ENCODE measurements at regions not wholly inside any gene's neighbourhood (a gene's known extent, or its start where the extent isn't known, plus 50 kb on each side); places are given as distances from the start of the nearest gene placed in this dataset.
A peak's percentile ranks its signal among the peaks of the same experiment; 100 is the strongest.

- DNase-seq (ENCODE audit: low read depth in 4 of 4, low spot score in 3 of 4) = no peak
These were observed 124.9 kb upstream of the ARID1B start for GRCh38 chr6:156652231-156652750.

DNA sequence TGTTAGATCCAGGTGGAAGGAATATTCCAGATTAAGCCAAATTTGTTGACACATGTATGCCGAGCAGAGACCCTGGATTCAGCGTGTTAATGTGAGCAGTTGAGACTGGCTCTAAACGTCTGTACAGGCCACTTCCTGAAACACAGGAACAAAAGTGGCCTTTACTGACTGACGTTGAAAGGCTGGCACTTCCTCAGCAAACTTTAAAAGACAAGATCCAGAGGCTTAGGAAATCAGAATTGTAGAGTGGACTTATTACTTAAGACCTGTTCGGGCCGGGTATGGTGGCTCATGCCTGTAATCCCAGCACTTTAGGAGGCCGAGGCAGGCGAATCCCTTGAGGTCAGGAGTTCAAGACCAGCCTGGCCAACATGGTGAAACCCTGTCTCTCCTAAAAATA lies 125.7 kb upstream of the ARID1B start:
- DNase-seq (ENCODE audit: low read depth in 4 of 4, low spot score in 3 of 4) = no peak

GRCh38 chr6:156650896-156651390 lies 126.2 kb upstream of the ARID1B start:
- no peak for DNase-seq (ENCODE audit: low read depth in 4 of 4, low spot score in 3 of 4)

DNA sequence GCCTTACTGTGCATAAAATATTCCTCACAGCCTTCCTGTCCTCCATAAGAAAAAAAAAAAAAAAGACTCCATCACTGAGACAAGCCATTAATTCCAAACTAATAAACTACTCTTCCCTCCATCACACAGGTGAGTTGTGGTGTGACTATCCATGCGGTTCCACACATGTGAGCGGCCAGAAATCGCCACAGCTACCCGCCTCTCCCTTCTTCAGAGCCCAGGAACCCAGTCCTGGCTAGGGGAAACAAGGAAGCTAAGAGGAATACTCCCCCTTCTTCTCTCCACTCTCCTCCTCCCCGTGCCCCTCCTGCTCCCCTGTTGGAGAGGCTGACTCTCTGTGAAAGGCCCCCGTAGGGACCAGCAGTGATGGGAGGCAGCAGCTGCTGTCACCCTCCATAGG lies 128.6 kb upstream of the ARID1B start:
- no peak for DNase-seq (ENCODE audit: low read depth in 4 of 4, low spot score in 3 of 4)

GRCh38 chr6:156647991-156648390 lies 129.2 kb upstream of the ARID1B start:
- DNase-seq (ENCODE audit: low read depth in 4 of 4, low spot score in 3 of 4) = no peak

GRCh38 chr6:156647140-156647784 lies 129.9 kb upstream of the ARID1B start:
- DNase-seq (ENCODE audit: low read depth in 4 of 4, low spot score in 3 of 4) = no peak

DNA sequence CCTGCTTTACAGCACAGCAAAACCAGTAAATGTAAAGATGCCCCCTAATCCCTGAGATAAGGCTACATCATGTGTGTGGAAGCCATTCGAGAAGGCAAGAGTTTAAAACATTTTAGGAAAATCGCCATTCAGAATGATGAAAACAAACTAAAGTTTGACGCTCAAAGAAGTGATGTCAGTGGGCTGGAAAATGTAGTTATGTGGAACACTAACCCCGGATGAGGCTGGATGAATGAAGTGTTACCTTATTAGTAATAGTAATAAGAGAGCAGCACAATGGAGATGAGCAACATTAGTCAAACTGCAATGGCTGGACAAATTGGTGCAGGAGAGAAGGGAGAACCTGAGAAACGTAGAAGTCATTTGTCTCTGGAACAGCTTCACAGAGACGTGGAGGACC lies 130.7 kb upstream of the ARID1B start:
- no peak for DNase-seq (ENCODE audit: low read depth in 4 of 4, low spot score in 3 of 4)

DNA sequence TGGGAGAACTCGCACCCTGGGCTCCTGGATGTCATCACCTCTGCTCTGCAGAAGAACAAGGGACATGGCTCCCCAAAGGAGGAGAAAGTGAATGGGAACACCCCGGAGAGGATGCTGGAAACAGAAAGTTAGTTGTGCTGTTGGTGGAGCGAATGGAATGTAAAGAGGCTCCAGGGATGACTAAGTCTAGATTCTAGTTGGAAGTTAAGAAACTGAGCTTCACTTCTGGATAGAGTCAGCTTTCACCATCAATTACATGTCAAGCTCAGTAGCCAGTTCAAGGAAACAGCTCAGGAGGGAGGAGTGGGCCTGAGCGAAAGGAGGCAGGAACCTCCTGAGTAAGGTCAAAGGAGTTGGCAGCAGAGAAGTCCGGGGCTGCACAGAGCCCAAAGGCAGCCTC lies 132.1 kb upstream of the ARID1B start:
- DNase-seq (ENCODE audit: low read depth in 4 of 4, low spot score in 3 of 4) = no peak

GRCh38 chr6:156639009-156639721 lies 138.0 kb upstream of the ARID1B start:
- DNase-seq (ENCODE audit: low read depth in 4 of 4, low spot score in 3 of 4) = no peak

DNA sequence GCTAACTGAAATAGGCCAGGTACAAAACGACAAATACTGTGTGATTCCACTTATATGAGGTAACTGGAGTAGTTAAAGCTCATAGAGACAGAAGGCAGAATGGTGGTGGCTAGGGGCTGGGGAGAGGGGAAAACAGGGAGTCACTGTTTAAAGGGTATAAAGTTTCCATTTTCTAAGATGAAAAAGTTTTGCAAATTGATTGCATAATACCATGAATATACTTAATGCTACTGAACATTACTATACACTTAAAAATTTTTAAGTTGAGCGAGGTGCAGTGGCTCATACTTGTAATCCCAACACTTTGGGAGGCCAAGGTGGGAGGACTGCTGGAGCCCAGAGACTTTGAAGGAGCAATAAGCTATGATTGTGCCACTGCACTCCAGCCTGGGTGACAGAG lies 138.6 kb upstream of the ARID1B start:
- no peak for DNase-seq (ENCODE audit: low read depth in 4 of 4, low spot score in 3 of 4)

GRCh38 chr6:156634951-156635371 lies 142.2 kb upstream of the ARID1B start:
- DNase-seq (ENCODE audit: low read depth in 4 of 4, low spot score in 3 of 4) = no peak

GRCh38 chr6:156634048-156634447 lies 143.1 kb upstream of the ARID1B start:
- no peak for DNase-seq (ENCODE audit: low read depth in 4 of 4, low spot score in 3 of 4)

DNA sequence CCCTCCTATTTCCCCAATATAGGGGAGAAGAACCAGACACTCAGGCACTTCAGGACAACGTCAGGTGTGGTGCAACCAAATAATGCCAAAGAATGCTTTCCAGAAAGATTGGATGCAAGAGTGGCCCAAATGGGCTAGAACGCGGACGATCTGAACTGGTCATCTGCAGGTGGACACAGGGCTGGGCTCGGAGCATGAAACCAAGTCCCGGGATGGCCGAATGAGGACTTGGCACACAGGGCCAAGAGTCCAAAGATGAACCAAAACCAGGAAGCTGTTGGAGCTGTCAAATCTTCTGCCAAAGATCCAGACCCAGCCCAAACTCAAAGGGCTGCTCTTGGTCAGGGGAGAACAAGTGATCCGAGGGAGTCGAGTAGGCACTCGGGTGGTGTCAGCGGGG lies 143.9 kb upstream of the ARID1B start:
- no peak for DNase-seq (ENCODE audit: low read depth in 4 of 4, low spot score in 3 of 4)

DNA sequence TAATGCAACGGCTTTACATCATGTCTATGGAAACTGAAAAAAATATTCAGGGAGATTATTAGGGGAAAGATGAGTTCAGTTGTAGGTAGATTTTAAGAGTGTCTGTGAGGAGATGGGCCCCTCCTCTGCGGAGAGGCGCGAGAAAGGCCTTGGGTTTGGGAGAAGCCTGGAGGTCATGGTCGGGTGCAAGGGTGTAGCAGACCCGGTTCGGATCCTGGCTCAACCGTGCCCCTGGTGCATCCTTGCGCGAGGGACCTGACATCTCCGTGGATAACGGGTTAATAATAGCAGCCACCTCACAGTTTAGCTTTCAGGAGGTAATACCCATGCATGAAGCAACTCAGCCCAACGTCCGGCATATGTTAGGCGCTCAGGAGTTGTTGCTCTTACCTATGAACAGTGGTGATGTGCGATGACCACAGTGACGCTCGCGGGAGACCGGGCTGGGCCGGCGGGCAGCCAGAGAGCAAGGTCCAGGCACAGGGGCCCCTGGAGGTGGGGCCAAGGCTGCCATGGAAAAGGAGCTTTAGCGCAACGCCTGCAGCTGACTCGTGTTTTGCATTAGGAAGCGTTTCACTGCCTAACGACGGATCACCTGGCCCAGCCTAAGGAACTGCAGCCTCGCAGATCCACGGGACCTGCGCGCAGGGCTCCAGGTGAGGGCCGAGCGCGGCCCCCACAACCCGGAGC lies 146.4 kb upstream of the ARID1B start:
- DNase-seq (ENCODE audit: low read depth in 4 of 4, low spot score in 3 of 4) = no peak

DNA sequence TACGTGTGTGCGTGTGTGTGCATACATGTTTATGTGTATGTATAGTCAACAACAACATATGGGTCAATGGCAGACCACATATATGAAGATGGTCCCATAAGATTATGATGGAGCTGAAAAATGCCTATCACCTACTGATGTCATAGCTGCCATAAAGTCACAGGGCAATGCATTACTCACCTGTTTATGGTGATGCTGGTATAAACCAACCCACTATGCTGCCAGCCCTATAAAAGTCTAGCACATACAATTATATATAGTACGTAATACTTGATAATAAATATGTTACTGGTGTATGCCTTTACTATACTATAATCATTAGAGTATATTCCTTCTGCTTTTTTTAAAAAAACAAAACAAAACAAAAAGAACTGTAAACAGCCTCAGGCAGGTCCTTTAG lies 148.4 kb upstream of the ARID1B start:
- no peak for DNase-seq (ENCODE audit: low read depth in 4 of 4, low spot score in 3 of 4)

DNA sequence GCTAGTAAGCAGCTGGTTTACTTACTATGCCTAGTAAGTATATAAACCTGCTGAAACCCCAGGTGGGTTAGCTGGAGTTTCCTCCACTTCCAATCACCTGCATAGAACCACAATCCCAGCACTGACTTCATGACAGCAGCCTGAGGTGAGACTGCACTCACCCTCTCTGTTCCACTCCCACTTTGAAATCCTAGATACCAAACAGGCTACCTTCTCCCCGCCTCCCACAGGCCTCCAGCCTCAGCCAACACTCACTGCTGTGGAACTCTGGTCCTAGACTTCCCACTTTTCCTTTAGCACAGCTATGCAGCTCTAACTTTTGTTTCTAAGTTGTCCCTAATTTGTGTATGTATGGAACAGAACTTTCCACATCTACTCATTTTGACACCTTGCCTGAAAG lies 149.7 kb upstream of the ARID1B start:
- DNase-seq (ENCODE audit: low read depth in 4 of 4, low spot score in 3 of 4) = no peak

DNA sequence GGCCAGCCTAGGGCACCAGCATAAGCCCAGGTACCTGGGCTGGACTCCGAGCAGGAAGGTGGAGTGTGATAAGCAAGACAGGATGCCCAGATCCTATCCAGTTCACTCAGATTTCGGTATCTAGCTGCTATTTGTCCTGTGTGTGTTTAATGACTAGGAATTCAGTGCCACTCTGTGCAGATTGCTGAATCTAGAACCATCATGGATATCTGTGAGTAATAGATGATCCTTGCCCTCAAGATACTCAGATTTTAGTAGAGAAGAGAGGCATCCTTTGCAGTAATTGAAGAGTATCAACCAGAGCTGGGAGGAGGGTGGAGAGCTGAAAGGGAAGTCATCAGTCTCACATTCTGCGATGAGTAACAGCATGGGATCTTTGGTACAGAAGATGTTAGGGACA lies 155.0 kb upstream of the ARID1B start:
- DNase-seq (ENCODE audit: low read depth in 4 of 4, low spot score in 3 of 4) = no peak

DNA sequence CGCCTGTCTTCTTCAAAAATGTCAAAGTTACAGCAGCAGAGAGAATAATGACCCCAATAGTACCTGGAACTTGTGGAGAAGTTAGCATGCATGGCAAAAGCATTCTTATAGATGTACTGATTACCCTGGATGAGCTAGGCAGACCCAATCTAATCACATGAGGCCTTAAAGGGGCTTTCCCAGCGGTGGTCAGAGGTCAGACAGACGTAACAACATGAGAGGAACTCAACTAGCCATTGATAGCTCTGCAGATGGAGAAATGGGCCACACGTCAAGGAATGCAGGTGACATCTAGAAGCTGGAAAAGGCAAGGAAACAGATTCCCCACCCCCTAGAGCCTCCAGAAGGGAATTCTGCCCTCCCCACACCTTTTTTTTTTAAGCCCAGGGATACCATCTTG lies 156.8 kb upstream of the ARID1B start:
- DNase-seq (ENCODE audit: low read depth in 4 of 4, low spot score in 3 of 4) = no peak

- DNase-seq (ENCODE audit: low read depth in 4 of 4, low spot score in 3 of 4) = peak; percentile 38 to 54 (median 43)
These were observed 158.5 kb upstream of the ARID1B start for GRCh38 chr6:156618600-156619205.

DNA sequence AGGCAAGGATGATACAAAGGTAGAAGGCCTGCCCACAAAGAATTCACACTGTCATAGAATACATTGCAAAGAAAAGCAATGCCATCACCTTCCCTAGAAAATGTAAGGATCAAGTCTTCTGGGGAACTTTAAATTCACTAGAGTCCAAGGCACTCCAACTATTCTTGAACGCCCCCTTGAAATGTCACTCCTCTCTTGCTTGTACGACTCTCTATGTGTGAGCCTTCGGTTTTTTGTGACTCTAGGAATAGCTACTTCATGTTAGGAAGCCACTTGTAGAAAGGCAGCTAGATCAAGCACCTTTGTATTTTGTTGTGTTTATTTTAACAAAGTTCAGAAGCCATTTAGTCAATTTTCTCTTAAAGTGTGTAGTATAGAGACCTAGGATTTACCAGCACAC lies 159.2 kb upstream of the ARID1B start:
- no peak for DNase-seq (ENCODE audit: low read depth in 4 of 4, low spot score in 3 of 4)

DNA sequence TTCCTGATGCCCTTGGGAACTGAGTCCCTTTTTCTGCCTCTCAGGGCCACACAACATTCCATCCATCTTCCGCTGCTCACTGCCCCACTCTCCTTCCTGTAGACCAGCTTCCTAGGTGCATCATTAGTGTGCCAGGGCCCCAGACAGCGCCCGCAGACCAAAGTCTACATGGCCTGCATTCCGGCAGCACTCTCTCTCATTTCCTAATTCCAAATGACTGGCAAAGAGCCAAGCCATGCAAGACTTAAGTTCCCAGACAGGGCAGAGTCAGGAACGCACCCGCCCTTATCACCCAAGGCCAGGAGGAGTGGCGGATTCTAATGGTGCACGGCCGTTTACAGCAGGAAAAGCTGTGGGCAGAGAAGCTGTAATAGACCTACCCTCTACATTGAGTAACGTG lies 159.8 kb upstream of the ARID1B start:
- peak in 2 of 4 donors; percentile 47 for DNase-seq (ENCODE audit: low read depth in 4 of 4, low spot score in 3 of 4)
